ENCODE measurements at regions not wholly inside any gene's neighbourhood (a gene's known extent, or its start where the extent isn't known, plus 50 kb on each side); places are given as distances from the start of the nearest gene placed in this dataset.

DNA sequence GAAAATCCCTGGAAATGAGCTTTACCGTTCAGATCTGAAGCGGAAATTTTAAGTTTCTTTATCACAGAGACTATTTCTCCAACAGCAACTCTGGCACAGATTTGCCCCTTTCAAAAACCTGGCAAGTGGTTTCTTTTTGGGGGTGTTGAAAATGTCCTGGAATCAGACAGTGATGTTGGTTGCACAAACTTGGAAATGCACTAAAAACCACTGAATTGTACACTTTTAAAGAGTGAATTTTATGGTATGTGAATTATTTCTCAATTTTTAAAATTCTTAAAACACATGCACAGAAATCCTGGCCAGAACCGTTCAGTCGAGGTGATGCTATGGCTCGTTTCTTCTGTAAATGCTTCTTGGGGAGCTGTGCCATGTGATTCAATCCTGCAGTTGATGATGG lies 121.2 kb upstream of the RBPJ start:
- H2AFZ ChIP-seq (ENCODE audit: control insufficient read depth, low read depth, low read length): no peak overlapping the region
- SMC1A ChIA-PET (ENCODE audit: uncharacterized antibody, unreplicated experiment): interaction anchor here (1.4 kb wide), 2 partner anchors 11 to 23 kb away, joined by 3 read pairs; no protein-coding TSS in a partner anchor

More for the DNA sequence above, 121.2 kb upstream of the RBPJ start:
- H3K27me3 ChIP-seq (replicated peaks in 1 of 2; ENCODE audit: control insufficient read depth in 2 of 2, insufficient read depth in 2 of 2, low read length in 1 of 2): no peaks in the 10 kb centered on the region
- no peaks in the 10 kb centered on the region for H3K79me2 ChIP-seq (ENCODE audit: control insufficient read depth, insufficient read depth, low read length)
- intact Hi-C loops (cut with micrococcal nuclease; ENCODE audit: unreplicated experiment) (loop anchor here (5.0 kb wide), 1 partner anchor 208 kb away; no protein-coding TSS in a partner anchor), in situ Hi-C loops (cut with MboI) (no loop called here)
- no TSS peak for BruUV-seq (replicated peaks)
- H4K20me1 ChIP-seq (ENCODE audit: control insufficient read depth, insufficient read depth): no peaks in the 10 kb centered on the region
- DNase-seq (ENCODE audit: low read depth, low spot score) (no peak), FAIRE-seq (no peak), ATAC-seq (no peak)
- no peaks in the 10 kb centered on the region for H3K36me3 ChIP-seq (ENCODE audit: control insufficient read depth in 2 of 2, insufficient read depth in 2 of 2, low read length in 1 of 2)
- no peaks in the 10 kb centered on the region for H3K9me3 ChIP-seq (replicated peaks; ENCODE audit: control insufficient read depth, insufficient read depth, low read length)
- ChIA-PET CTCF (no interaction called here), RAD21 (ENCODE audit: unreplicated experiment) (interaction anchor here (0.6 kb wide), 1 partner anchor 123 kb away, joined by 3 read pairs; no protein-coding TSS in a partner anchor), POLR2A (no interaction called here)
- H3K27ac ChIP-seq (ENCODE audit: control insufficient read depth, insufficient read depth): no peak overlapping the region
- H3K9ac ChIP-seq (ENCODE audit: control insufficient read depth, insufficient read depth, low read length): no peak overlapping the region
- TF ChIP-seq PAX5 (IDR thresholded peaks at IDR 0.05; ENCODE audit: borderline replicate concordance, low read depth, low read length): no peak
- no peak for TF ChIP-seq IKZF2 (IDR thresholded peaks at IDR 0.05)
- no peak for TF ChIP-seq FOXM1 (IDR thresholded peaks at IDR 0.05; ENCODE audit: low read depth, low read length)
- TF ChIP-seq, protein P1, sequence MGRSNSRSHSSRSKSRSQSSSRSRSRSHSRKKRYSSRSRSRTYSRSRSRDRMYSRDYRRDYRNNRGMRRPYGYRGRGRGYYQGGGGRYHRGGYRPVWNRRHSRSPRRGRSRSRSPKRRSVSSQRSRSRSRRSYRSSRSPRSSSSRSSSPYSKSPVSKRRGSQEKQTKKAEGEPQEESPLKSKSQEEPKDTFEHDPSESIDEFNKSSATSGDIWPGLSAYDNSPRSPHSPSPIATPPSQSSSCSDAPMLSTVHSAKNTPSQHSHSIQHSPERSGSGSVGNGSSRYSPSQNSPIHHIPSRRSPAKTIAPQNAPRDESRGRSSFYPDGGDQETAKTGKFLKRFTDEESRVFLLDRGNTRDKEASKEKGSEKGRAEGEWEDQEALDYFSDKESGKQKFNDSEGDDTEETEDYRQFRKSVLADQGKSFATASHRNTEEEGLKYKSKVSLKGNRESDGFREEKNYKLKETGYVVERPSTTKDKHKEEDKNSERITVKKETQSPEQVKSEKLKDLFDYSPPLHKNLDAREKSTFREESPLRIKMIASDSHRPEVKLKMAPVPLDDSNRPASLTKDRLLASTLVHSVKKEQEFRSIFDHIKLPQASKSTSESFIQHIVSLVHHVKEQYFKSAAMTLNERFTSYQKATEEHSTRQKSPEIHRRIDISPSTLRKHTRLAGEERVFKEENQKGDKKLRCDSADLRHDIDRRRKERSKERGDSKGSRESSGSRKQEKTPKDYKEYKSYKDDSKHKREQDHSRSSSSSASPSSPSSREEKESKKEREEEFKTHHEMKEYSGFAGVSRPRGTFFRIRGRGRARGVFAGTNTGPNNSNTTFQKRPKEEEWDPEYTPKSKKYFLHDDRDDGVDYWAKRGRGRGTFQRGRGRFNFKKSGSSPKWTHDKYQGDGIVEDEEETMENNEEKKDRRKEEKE (IDR thresholded peaks at IDR 0.05): no peak
- TF ChIP-seq SMARCA5 (IDR thresholded peaks at IDR 0.05): no peak
- no peak overlapping the region for H3K4me2 ChIP-seq (ENCODE audit: control insufficient read depth, insufficient read depth)
- peaks cover 20% of the 10 kb centered on the region for H3K4me1 ChIP-seq (ENCODE audit: control insufficient read depth, insufficient read depth, low read length)
- H3K4me3 ChIP-seq: no peak overlapping the region
- WGBS (ENCODE audit: insufficient coverage, insufficient replicate concordance, low lambda C conversion rate, missing lambda C conversion rate): 97% methylated on average over 5 of the region's 5 CpGs
